Spinal cord (tissue), 9 donors: ENCODE measurements at regions not wholly inside any gene's neighbourhood (a gene's known extent, or its start where the extent isn't known, plus 50 kb on each side); places are given as distances from the start of the nearest gene placed in this dataset.
"Not testable (repeated sequence)": the region's sequence is repeated elsewhere in the genome, so short reads cannot be mapped to it uniquely, and the experiment has no call there.

Source experiments
- DNase-seq, 6 donors: peaks; one replicate each; pipeline versions ENCODE4 v3.0.0 to v3.0.0-alpha.2; 2013 to 2015; ENCODE audit warnings: low spot score in 6 of 6, low read depth in 4 of 6
- H3K27ac ChIP-seq: one replicate; pipeline ENCODE4 v1.5.1; 2013; ENCODE audit warnings: low read depth, low read length, control low read depth
- H3K27me3 ChIP-seq: one replicate; pipeline ENCODE4 v1.6.1; 2013; ENCODE audit warnings: low read length; ENCODE audit not compliant: control insufficient read depth, insufficient read depth
- H3K36me3 ChIP-seq: one replicate; pipeline ENCODE4 v1.6.1; 2013; ENCODE audit warnings: low read length; ENCODE audit not compliant: control insufficient read depth, insufficient read depth
- H3K4me1 ChIP-seq: one replicate; pipeline ENCODE4 v1.6.1; 2013; ENCODE audit warnings: low read length; ENCODE audit not compliant: control insufficient read depth, insufficient read depth
- H3K4me3 ChIP-seq: one replicate; pipeline ENCODE4 v1.5.1; 2013; ENCODE audit warnings: low read depth, low read length, control low read depth
- H3K9me3 ChIP-seq: one replicate; pipeline ENCODE4 v1.6.1; 2013; ENCODE audit warnings: low read length; ENCODE audit not compliant: control insufficient read depth, insufficient read depth
- WGBS: methylation state at CpG from one replicate; pipeline ENCODE4 v1.1.5; 2013; ENCODE audit warnings: missing lambda C conversion rate; ENCODE audit not compliant: insufficient coverage; 5-methylcytosine and 5-hydroxymethylcytosine counted together
- donor health status: healthy.

DNA sequence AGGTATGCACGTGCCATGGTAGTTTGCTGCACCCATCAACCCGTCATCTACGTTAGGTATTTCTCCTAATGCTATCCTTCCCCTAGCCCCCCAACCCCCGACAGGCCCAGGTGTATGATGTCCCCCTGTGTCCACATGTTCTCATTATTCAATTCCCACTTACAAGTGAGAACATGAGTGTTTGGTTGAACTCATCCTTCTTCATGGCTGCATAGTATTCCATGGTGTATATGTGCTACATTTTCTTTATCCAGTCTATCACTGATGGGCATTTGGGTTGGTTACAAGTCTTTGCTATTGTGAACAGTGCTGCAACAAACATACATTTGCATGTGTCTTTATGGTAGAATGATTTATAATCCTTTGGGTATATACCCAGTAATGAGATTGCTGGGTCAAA lies 130.5 kb upstream of the SRSF6 start:
- not testable (repeated sequence) for H3K9me3 ChIP-seq, DNase-seq, H3K27me3 ChIP-seq, H3K4me1 ChIP-seq, H3K27ac ChIP-seq, H3K4me3 ChIP-seq, H3K36me3 ChIP-seq
- no CpG with 5 or more reads among the region's 4 CpGs for WGBS

GRCh38 chr20:43325926-43326325 lies 131.8 kb upstream of the SRSF6 start:
- Histone ChIP-seq H3K4me1 (no peaks in the 10 kb centered on the region), H3K27me3 (no peaks in the 10 kb centered on the region), H3K27ac (no peak overlapping the region), H3K4me3 (no peak overlapping the region), H3K36me3 (no peaks in the 10 kb centered on the region), H3K9me3 (no peaks in the 10 kb centered on the region)
- DNase-seq: no peak
- 100% methylated on average over 2 of the region's 3 CpGs for WGBS

GRCh38 chr20:43323592-43323991 lies 133.9 kb upstream of the PTPRT start:
- H3K4me3 ChIP-seq: no peak overlapping the region
- no peaks in the 10 kb centered on the region for H3K9me3 ChIP-seq
- no peaks in the 10 kb centered on the region for H3K4me1 ChIP-seq
- no peaks in the 10 kb centered on the region for H3K27me3 ChIP-seq
- H3K27ac ChIP-seq: no peak overlapping the region
- no peaks in the 10 kb centered on the region for H3K36me3 ChIP-seq
- 77% methylated on average over 3 of the region's 4 CpGs for WGBS
- DNase-seq: no peak

- H3K27me3 ChIP-seq: no peaks in the 10 kb centered on the region
- DNase-seq: peak in 2 of 6 donors; percentile 27 to 51
- no peak overlapping the region for H3K27ac ChIP-seq
- H3K4me1 ChIP-seq: no peaks in the 10 kb centered on the region
- no peaks in the 10 kb centered on the region for H3K9me3 ChIP-seq
- H3K36me3 ChIP-seq: no peaks in the 10 kb centered on the region
- H3K4me3 ChIP-seq: no peak overlapping the region
- 74% methylated on average over 3 of the region's 4 CpGs for WGBS
These were observed 133.1 kb upstream of the PTPRT start for GRCh38 chr20:43322851-43323250.

- H3K4me3 ChIP-seq: no peak overlapping the region
- no peaks in the 10 kb centered on the region for H3K27me3 ChIP-seq
- 94% methylated on average over 2 of the region's 3 CpGs for WGBS
- no peak for DNase-seq
- no peaks in the 10 kb centered on the region for H3K9me3 ChIP-seq
- no peaks in the 10 kb centered on the region for H3K4me1 ChIP-seq
- no peaks in the 10 kb centered on the region for H3K36me3 ChIP-seq
- no peak overlapping the region for H3K27ac ChIP-seq
These were observed 130.8 kb upstream of the PTPRT start for GRCh38 chr20:43320536-43320935.

- Histone ChIP-seq H3K4me3 (no peak overlapping the region), H3K27ac (no peak overlapping the region), H3K9me3 (no peaks in the 10 kb centered on the region), H3K4me1 (no peaks in the 10 kb centered on the region), H3K36me3 (no peaks in the 10 kb centered on the region), H3K27me3 (no peaks in the 10 kb centered on the region)
- 77% methylated on average over 5 of the region's 5 CpGs for WGBS
- DNase-seq: no peak
These were observed 129.1 kb upstream of the PTPRT start for GRCh38 chr20:43318755-43319297.

DNA sequence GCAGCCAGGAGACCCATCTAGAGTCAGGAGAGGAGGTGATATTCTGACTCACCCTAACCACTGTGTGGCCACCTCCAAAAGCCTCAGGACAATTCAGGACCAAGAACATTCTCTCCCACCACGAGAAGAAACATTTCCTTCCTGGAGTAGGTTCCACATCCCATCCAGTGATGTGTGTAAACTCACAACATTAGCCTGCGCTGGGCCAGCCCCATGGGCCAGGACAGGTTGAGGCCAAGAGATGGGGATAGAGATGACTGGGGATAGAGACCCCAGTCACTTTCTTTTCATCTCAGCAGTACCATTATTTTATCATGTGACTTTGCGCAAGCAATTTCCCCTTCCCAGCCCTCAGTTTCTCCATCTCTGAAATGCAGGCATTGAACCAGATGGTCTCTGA lies 126.6 kb upstream of the PTPRT start:
- DNase-seq: no peak
- H3K4me3 ChIP-seq: no peak overlapping the region
- H3K27ac ChIP-seq: no peak overlapping the region
- no peaks in the 10 kb centered on the region for H3K36me3 ChIP-seq
- no peaks in the 10 kb centered on the region for H3K9me3 ChIP-seq
- no peaks in the 10 kb centered on the region for H3K4me1 ChIP-seq
- H3K27me3 ChIP-seq: no peaks in the 10 kb centered on the region
- WGBS: no CpG with 5 or more reads among the region's 3 CpGs

DNA sequence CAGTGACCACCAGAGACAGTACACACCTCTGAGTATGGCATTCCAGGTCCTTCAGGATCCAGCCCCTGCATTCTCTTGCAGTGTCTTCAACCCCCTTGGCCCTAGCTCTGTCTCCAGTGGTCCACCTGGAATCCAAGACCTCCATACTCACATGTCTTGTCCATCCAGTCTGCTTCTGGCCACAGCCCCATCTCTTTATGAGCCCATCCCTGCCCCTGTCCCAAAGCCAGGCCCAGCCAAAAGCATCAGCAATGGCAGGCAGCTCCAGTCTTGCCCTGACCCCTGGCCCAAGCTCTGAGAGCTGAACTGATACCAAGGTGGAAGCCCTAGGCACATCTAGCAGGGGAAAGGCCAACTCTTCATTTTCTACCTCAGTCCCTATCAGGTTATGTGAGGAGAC lies 119.6 kb upstream of the PTPRT start:
- H3K36me3 ChIP-seq: no peaks in the 10 kb centered on the region
- no peaks in the 10 kb centered on the region for H3K9me3 ChIP-seq
- no peaks in the 10 kb centered on the region for H3K4me1 ChIP-seq
- no peak overlapping the region for H3K27ac ChIP-seq
- DNase-seq: no peak
- no peaks in the 10 kb centered on the region for H3K27me3 ChIP-seq
- H3K4me3 ChIP-seq: no peak overlapping the region

DNA sequence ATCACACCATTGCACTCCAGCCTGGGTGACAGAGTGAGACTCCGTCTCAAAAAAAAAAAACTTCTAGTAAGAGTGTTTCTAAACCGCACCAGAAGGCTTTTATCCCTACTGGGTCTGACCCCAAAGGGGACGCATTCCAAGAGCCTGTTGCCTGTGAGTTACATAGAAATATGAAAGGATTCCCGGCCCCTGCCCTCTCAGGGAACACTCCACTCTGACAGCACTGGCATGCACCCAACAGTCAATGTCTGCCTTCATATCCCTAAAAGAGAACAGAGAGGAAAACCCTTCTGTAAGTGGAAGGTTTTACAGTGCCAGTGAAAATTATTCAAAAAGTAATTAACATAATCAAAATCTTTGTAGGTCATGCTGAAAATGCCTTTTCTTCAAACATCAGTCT lies 117.1 kb upstream of the PTPRT start:
- Histone ChIP-seq H3K4me1 (no peaks in the 10 kb centered on the region), H3K4me3 (no peak overlapping the region), H3K27me3 (no peaks in the 10 kb centered on the region), H3K27ac (no peak overlapping the region), H3K9me3 (no peaks in the 10 kb centered on the region), H3K36me3 (no peaks in the 10 kb centered on the region)
- 73% methylated on average over 3 of the region's 4 CpGs for WGBS
- DNase-seq: peak in 1 of 6 donors; percentile 54

GRCh38 chr20:43305749-43306148 lies 116.0 kb upstream of the PTPRT start:
- Histone ChIP-seq H3K4me3 (no peak overlapping the region), H3K9me3 (no peaks in the 10 kb centered on the region), H3K36me3 (no peaks in the 10 kb centered on the region), H3K4me1 (no peaks in the 10 kb centered on the region), H3K27ac (no peak overlapping the region), H3K27me3 (no peaks in the 10 kb centered on the region)
- no peak for DNase-seq
